GM21390 (cell line): ENCODE measurements at regions not wholly inside any gene's neighbourhood (a gene's known extent, or its start where the extent isn't known, plus 50 kb on each side); places are given as distances from the start of the nearest gene placed in this dataset.

Experiments used
- ATAC-seq: cut with Tn5 transposase; IDR thresholded peaks from one replicate; pipeline ENCODE4 v1.9.1; 2021; ENCODE audit not compliant: unreplicated experiment

- ATAC-seq = no peak
Measured at GRCh38 chr3:30352410-30353318, 253.7 kb upstream of the TGFBR2 start.

DNA sequence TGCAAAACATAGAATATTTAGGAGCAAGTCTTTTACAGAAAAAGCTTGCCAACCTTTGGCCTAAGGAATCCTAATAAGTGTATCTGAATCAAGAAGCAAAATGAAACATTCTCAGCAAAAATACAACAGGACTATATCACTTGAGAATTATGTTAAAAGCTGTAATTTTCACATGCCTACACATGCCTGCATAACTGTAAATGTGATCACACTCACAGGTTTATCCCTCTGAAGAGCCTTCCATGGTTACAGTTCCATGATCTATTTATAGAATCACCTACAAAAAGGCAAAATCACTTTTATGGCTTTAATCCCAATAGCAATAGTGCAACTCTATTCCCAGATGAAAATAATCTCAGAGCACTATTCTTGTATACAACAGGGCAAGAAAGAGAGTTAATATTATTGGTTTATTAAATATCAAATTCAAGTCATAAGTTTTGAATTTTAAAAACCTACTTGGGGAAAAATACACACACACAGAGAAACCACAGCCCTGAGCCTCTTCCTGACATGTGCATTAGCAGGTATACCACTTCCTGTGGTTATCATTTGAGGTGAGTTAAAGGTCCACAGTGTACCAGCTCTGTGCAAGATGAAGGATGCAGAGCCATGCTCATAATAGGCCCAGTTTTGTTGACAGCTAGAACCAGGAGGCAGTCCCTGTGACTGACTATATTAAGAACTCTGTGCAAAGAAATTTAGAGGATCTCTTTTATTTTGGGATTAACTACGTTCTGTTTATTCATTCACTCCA, 252.5 kb upstream of the TGFBR2 start:
- ATAC-seq = peak; percentile 98

GRCh38 chr3:30354513-30354912, 251.9 kb upstream of the TGFBR2 start:
- ATAC-seq = no peak

- ATAC-seq = no peak
Measured at GRCh38 chr3:30354972-30355371, 251.4 kb upstream of the TGFBR2 start.

DNA sequence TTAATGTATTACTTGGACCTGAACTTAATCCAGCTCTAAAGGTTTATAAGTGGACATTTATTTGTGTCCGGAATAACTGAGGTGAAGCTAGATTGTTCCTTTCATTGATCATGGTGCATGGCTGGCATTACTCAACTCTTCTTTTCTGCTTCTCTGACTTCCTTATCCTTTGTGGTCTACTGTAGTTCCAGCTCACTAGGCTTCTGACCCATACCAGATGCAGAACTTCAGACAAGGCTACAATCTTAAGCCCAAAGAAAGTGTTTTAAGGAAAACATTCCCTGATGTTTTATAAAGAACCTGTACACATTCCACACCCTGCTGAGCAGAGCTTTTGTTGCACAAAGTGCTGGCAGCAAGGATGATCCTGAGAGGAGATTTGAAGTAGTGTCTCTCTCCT, 250.8 kb upstream of the TGFBR2 start:
- no peak for ATAC-seq

DNA sequence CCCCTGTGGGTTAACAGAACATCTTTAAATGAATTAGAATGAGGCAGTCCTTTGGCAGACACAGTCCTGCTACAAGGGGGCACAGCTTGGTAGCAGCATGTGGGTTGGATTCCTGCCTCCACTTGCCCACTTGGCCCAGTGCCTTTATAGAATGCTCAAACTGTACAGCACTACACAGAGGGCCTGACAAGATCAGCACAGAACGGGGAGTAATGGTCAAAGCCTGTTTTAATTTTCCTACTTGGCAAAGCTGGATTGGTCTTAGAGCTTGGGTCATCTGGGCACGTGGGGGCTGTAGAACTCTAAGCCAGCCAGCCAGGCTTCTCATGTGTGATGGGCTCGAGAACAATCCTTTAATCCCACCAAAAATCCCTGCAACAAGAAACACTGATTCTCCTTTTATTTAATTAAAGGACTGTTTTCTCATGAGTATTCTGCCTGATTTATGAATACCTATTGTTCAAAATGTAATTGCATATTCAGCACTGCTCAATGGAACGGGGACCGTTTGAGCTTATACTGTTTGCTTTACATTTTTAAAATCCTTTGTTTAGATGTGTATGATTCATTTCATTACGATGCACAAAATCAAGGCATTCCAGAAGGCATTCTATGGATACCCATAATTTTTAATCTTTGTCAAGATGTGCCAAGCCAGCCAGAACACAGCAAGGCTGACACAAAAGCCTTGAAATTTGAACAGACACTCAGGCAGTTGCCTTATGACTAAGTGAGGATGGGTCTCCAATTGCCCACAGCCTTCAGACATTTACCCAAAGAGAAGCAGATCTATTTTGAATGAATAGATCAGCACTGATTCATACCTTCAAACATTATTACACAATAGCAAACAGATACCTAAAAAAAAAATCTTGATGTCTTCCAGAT, 249.3 kb upstream of the TGFBR2 start:
- no peak for ATAC-seq

DNA sequence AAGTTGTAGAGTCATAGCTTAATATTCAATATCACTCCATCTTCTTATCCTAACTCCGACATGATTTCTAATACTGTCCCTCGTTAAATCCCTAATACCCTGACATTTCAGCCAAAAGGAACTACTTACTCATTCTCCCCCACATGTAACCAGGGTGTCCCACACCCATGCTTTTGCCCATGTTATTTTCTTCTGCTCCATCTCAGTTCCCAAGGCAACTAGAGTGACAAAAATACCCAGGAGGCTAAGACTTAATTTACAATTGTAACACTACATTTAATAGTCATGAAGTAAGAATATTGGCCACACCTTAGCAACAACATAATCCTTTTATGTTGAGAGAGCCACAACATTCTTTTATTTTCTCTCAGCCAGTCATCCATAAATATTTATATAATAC, 248.5 kb upstream of the TGFBR2 start:
- ATAC-seq = no peak

DNA sequence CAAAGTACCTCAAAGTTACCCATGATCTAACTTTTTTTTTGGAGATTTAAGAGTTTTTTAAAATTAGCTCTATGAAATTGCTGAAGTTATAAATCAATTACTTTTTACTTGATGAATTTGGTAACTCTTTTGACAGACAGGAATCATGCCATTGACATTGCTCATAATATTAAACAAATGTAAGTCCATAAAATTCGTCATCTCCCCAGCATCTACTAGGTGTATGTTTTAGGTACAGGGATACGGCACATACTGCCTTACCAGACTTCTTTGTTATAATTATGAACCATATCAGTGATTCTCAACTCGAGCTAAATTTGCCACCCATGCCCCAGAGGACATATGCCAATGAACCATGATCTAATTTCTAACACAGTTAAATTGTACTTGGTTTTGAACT, 247.5 kb upstream of the TGFBR2 start:
- ATAC-seq = no peak

- no peak for ATAC-seq
Measured at GRCh38 chr3:30368978-30369377, 237.4 kb upstream of the TGFBR2 start.

DNA sequence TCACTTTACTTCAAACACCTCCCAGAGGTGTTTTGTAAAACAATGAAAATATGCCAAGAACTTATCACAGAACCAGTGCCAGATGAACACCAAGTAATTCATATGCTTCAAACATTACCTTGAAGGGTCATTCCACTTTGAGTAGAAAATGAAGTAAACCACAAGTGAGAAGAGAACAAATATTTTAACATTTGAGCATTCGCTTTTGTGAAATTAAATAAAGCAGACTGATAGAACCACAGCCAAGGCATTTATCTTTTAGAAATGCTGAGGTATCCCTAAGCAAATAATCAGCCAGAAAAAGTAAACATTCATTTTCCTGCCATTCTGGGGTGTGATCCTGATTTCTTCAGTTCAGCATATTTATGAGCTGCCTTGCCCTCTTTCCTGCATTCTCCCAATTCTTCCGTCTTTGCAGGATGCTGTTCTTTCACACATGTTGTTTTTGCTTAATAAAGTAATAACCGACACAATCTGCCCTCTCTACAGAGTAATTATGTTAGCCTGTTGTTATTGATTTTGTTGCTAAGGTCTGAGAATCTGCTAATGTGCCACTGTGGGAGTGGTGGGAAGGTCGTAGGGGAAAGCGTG, 235.6 kb upstream of the TGFBR2 start:
- no peak for ATAC-seq

DNA sequence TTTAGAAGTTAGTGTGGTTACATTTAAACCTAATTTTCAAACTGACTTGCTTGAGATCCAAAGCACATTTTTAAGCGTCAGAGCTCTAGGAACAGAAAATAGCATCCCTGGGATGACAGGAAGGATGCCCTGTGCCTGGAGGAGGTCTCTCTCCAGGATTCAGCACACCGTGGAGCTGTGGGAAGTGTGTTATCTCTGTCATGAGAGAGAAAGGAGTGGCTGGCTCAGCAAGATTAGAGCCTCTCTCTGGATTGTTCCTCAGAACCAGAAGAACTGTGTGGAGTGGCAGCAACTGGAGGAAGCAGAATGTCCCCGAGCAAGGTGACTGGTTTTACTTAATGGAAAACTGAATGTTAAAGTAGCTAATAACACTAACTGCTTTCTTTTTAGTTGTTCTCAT, 233.6 kb upstream of the TGFBR2 start:
- no peak for ATAC-seq

DNA sequence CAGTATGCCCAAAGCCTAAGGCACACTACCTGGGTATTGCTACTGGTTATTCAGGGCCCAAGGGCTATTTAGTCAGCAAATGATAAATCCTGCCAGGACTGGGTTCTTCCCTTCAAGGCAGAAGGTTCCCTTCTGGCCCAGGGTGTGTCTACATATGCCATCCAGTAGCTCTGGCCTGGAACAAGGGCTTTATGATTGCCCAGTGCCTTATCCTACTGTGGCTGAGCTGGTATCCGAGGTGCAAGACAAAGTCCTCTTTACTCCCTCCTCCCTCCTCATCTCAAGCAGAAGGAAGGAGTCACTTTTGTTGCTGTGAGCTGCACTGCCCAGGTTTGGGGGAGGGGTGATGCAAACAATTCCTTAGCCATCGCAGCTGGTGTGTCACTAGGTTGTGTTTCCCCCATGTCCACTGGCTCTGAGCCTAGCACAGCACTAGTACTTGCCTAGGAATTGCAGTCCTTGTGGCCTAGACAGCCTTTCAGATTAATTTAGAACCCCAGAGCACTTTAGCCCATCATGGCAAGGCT, 221.8 kb upstream of the TGFBR2 start:
- no peak for ATAC-seq

- ATAC-seq = no peak
Measured at GRCh38 chr3:30393079-30393478, 213.3 kb upstream of the TGFBR2 start.

DNA sequence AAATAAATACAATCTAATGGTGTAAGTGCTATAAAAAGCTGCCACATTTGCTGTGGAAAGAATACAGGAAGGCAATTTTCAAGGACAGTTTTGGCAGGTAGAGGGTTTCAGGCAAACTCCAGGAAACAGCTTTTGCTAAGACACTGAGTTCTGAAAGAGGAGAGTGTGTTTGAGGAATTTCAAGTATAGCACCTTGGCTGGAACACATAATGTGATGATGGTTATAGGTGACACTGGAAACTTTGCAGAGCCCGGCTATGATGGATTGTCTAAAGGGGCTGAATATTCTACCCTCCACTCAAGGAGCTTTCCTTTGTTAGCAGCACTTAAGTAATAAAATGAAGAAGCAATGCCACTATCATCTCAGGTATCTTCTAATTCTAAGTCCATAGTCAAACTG, 209.4 kb upstream of the TGFBR2 start:
- no peak for ATAC-seq

DNA sequence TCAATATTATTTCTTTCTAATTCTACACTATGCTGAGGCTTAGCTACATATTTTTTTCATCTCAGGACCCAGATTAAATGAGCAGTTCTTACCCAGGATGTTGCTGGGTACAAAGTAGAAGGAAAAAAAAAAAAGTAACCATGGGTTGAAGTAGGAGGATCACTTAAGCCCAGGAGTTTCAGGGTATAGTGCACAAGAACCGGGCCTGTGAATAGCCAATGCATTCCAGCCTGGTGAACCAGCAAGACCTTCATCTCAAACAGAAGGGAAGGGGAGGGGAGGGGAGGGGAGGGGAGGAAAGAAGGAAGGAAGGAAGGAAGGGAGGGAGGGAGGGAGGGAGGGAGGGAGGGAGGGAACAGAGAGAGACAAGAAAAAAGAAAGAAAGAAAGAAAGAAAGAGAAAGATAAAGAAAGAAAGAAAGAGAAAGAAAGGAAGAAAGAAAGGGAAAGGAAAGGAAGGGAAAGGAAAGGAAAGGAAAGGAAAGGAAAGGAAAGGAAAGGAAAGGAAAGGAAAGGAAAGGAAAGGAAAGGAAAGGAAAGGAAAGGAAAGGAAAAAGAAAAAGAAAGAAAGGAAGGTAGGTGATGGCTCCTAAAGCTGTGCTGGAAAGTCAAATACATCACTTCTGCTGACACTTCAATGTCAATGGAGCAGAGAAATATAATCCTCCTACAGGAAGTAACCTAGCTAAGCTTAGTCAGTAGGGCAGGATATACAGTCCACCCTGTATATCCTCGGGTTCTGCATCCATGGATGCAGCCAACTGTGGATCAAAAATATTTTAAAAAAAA, 206.8 kb upstream of the TGFBR2 start:
- ATAC-seq = no peak

- ATAC-seq = no peak
Measured at GRCh38 chr3:30400926-30401325, 205.5 kb upstream of the TGFBR2 start.

GRCh38 chr3:30401971-30402370, 204.4 kb upstream of the TGFBR2 start:
- ATAC-seq = no peak

GRCh38 chr3:30407651-30408050, 198.8 kb upstream of the TGFBR2 start:
- no peak for ATAC-seq

GRCh38 chr3:30408105-30408557, 198.3 kb upstream of the TGFBR2 start:
- ATAC-seq = no peak

GRCh38 chr3:30418443-30418842, 188.0 kb upstream of the TGFBR2 start:
- no peak for ATAC-seq
